ENCODE measurements at regions not wholly inside any gene's neighbourhood (a gene's known extent, or its start where the extent isn't known, plus 50 kb on each side); places are given as distances from the start of the nearest gene placed in this dataset.
A peak's percentile ranks its signal among the peaks of the same experiment; 100 is the strongest.

DNA sequence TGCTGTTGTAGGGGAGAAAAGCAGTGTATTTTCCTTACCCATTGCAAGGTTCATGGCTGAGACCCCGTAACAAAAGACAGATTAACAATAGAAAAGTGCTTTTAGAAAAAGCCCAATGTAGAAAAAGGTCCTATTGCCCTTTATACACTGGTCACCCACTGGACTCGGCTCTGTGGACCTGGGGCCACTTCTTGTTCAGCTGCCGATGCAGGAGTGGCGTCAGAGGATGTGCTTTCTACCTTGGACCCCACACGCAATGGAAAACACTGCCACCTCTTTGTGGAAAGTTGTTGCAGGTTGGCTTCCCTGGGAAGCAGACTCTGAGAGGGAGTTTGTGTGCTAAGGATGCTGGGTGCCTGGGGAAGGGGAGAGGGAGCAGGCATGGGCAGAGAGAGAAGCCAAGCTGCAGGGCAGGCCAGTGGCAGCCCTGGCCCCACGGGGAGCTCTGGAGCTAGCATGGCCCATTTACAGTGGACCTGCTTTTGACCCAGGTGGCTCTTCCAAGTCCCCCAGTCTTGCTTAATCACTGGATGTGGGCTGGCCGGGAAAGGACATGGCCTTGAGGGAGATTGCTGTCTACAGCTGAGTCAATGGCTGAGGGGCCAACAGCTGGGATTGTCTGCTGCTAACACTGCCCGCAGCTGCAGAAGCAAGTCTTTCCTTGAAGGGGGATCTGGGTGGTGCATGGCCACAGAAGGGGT lies 142.9 kb downstream of the CDC5L start:
- TF ChIP-seq, protein P1, sequence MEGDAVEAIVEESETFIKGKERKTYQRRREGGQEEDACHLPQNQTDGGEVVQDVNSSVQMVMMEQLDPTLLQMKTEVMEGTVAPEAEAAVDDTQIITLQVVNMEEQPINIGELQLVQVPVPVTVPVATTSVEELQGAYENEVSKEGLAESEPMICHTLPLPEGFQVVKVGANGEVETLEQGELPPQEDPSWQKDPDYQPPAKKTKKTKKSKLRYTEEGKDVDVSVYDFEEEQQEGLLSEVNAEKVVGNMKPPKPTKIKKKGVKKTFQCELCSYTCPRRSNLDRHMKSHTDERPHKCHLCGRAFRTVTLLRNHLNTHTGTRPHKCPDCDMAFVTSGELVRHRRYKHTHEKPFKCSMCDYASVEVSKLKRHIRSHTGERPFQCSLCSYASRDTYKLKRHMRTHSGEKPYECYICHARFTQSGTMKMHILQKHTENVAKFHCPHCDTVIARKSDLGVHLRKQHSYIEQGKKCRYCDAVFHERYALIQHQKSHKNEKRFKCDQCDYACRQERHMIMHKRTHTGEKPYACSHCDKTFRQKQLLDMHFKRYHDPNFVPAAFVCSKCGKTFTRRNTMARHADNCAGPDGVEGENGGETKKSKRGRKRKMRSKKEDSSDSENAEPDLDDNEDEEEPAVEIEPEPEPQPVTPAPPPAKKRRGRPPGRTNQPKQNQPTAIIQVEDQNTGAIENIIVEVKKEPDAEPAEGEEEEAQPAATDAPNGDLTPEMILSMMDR (IDR thresholded peaks at IDR 0.05; ENCODE audit: insufficient read depth, low read depth, low read length, missing control alignments): no peak

DNA sequence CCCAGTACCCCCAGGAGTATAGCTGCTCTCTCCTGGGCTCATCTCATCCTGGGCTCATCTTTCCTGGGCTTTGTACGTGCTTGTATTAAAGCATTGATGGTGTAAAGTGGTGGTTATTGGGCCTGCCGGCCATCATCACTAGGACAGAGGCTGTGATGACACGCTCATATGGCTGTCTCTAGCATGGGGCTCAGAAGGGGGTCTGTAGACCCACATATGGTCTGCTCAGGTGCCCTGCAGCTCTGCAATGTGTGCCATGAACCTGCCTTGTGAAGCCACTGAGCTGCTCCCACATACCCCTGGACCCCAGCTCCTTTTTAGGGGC lies 143.4 kb downstream of the CDC5L start:
- DNase-seq (ENCODE audit: low read depth): no peak
- TF ChIP-seq, protein P1 (IDR thresholded peaks at IDR 0.05; ENCODE audit: insufficient read depth, low read depth, low read length, missing control alignments): no peak
- no peak overlapping the region for H3K4me3 ChIP-seq (ENCODE audit: low read length)

More for the DNA sequence above, 142.9 kb downstream of the CDC5L start:
- no peak overlapping the region for H3K4me3 ChIP-seq (ENCODE audit: low read length)
- DNase-seq (ENCODE audit: low read depth): no peak

DNA sequence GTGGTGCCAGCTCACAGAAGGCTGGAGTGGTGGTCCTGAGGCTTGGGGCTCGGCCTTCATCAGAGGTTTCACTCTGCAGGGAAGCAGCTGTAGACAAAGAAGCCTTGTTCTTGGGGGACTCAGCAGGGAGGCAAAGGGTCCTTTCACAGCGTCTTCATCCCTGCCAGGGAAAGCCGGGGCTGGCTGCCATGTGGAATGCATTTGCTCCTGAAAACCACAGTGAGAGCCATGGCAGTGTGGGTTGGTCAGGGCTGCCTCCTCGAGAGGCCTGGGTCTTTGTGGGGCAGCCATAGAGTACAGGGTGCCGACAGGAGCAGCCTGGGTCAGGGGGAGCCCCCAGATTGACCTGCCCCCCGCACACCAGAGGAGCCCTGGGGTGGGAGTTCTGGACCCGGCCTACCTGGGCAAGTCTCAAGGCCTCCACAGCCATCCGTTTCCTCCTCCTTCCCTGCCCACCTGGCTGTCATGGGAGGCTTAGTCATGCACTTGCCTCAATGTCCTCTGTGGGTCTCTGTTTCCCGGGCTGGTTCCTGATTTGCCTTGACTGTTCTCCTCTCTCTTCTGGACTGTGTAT lies 144.0 kb downstream of the CDC5L start:
- no peak for DNase-seq (ENCODE audit: low read depth)
- TF ChIP-seq, protein P1 (IDR thresholded peaks at IDR 0.05; ENCODE audit: insufficient read depth, low read depth, low read length, missing control alignments): no peak
- no peak overlapping the region for H3K4me3 ChIP-seq (ENCODE audit: low read length)

DNA sequence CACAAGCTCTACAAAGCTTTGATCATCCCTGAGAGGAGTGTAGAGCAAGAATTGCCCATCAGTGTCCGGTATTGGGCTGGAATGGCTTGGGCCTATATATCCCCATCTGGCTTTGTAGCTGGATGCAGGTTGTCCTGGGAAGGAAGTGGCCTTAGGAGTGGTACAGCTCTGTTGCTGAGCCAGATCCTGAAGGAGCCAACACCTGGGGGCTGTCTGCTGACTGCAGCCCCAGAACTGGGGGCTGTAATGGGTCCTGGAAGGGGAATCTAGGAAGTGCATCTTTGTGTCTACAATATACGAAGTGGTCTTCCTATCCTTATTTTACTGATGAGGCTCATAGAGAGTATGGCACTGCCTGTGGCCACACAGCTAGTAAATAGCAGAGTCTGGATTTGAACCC lies 145.9 kb downstream of the CDC5L start:
- TF ChIP-seq, protein P1 (IDR thresholded peaks at IDR 0.05; ENCODE audit: insufficient read depth, low read depth, low read length, missing control alignments): no peak
- DNase-seq (ENCODE audit: low read depth): no peak
- no peak overlapping the region for H3K4me3 ChIP-seq (ENCODE audit: low read length)

DNA sequence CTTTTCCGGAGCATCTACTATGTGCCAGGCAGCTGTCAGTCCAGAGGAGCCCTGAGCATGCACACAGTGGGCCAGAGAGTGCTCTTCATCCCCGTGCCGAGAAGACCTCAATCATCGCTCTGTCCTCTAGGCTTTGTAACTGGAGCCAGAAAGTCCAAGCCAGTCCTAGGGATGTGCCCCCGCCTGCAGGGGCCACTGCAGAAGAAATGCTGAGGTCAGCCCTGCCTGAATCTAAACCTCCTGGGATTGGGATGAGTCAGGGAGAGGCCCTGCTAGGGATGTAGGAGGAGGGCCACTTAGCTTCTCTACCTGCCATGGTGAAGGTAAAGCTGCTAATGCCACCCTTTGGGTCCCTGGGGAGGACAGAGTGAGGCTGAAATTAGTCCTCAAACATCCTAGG lies 146.8 kb downstream of the CDC5L start:
- DNase-seq (ENCODE audit: low read depth): peak; percentile 46

DNA sequence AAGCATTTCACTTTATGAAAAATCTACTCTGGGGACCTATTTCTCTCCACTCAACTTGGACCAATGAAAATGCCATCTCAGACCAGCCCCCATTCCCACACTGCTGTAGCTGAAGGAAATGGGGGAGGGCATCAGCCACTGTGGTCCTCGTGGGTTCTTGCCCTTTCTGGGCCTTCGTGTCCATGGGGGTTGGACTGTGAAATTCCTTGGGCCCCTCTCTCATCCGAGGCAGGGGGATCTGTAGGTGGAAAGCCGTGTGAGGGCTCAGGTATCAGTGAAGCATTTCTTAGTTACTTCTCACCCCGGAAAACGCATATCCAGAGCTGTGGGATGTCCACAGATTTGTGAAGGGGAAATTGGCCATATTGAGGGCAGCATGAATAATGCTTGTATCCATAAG lies 147.9 kb downstream of the CDC5L start:
- DNase-seq (ENCODE audit: low read depth): no peak
- TF ChIP-seq, protein P1 (IDR thresholded peaks at IDR 0.05; ENCODE audit: insufficient read depth, low read depth, low read length, missing control alignments): no peak

More for the DNA sequence above, 146.8 kb downstream of the CDC5L start:
- TF ChIP-seq, protein P1 (IDR thresholded peaks at IDR 0.05; ENCODE audit: insufficient read depth, low read depth, low read length, missing control alignments): no peak
- no peak overlapping the region for H3K4me3 ChIP-seq (ENCODE audit: low read length)

DNA sequence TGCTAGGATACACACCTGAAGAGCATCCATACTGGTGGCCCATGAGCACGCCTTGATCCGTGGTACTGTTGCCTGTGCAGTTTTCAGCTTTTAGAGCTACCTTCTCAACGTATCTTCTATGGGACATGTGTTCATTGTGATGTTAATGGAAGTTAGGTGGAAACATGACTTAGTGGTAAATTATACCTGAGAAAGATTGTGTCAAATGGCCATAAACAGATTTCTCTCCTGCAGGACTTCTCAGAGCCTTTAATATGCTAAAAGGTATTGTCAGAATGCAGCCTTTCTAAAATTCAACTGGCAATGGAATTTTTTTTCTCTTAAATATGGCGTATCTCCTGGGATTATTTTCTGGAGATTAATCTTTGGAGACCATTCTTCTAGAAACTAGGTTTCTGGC lies 148.5 kb downstream of the CDC5L start:
- H3K4me3 ChIP-seq (ENCODE audit: low read length): no peak overlapping the region
- no peak for DNase-seq (ENCODE audit: low read depth)
- TF ChIP-seq, protein P1 (IDR thresholded peaks at IDR 0.05; ENCODE audit: insufficient read depth, low read depth, low read length, missing control alignments): no peak

More for the DNA sequence above, 147.9 kb downstream of the CDC5L start:
- H3K4me3 ChIP-seq (ENCODE audit: low read length): no peak overlapping the region

Data from epithelial cell of esophagus (primary cell).